HL-60/S4 treated with retinoic acid at 250 ng/mL for 4 days and 3 days (cell line): ENCODE measurements at regions not wholly inside any gene's neighbourhood (a gene's known extent, or its start where the extent isn't known, plus 50 kb on each side); places are given as distances from the start of the nearest gene placed in this dataset.
"Not testable (repeated sequence)": the region's sequence is repeated elsewhere in the genome, so short reads cannot be mapped to it uniquely, and the experiment has no call there.

Experiments used
- in situ Hi-C: fragments of 300-500 bp; cut with MboI; formaldehyde crosslinking; loops from 2 replicates; pipeline ENCODE4 v1.7.0; 2022; ENCODE audit warnings: low sequenced_read_pairs

DNA sequence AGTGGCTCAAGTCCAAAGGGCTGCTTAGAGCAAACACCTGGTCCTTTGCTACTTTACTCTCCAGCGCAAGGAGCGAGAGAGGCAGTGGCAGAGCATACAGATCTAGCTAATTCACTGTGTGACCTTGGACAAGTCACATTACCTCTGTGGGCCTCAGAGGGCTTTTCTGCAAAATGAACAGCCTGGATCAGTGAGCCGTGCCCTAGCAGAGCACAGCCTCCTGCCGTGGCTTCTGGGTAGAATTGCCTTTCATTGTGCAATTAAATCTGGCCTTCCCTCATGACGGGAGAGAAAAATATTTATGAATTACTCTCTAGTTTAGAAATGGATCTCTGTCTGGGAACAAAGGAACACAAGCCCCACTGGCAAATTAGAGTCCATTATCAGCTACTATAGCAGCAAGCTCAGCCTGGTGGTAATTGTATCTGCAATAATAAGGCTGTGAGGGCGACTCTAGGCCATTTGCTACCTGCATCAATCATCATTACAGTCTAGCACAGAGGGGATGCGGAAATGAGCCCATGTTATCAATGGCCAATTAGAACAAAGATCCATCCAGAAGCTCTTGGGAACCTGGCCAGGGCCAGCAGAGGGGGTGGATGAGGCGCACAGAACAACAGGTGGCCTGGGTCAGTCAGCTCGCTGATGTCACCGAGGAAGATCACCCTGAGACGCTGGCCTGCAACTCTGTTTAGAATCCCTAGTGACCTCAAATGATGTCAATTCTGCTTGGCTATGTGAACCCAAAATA lies 114.2 kb upstream of the LY86 start:
- in situ Hi-C loops, result no loop called here

DNA sequence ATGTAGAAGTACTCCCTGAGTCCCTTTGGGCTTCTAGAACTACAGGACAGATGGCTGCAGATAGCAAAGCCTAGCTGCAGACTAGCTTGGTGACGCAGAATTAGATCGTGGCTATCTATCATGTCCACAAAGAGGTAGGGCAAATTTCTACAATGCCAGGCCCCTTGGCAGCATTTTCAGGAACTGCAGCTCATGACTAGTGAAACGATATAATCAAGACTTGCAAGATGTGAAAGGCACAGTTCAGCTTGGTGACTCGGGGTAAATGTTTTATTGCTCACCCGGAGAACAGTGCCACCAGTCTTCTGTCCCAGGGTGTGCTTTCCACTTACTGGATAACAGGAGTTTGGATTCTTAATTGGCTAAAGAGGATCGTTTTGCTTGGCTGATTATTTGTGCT lies 108.7 kb upstream of the LY86 start:
- in situ Hi-C loops, result no loop called here

DNA sequence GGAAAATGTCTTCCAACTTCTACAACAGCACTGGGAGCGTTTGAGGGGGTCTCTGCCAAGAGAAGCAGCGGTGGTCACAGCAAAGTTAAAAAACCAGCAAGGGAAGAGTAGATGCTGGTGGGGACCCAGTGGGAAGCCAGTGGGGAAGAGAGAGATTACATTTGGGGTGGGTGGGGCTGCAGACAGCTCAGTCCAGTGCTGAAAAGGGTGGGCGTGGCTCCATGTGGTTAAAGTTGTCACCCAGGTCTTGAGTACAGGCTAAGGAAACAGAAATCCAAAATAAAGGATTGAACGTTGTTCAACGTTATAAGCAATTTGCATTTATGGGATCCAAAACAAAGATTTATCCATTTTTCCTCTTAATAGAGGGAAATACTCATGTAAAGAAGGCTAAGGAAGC lies 106.3 kb upstream of the LY86 start:
- in situ Hi-C loops, result no loop called here

DNA sequence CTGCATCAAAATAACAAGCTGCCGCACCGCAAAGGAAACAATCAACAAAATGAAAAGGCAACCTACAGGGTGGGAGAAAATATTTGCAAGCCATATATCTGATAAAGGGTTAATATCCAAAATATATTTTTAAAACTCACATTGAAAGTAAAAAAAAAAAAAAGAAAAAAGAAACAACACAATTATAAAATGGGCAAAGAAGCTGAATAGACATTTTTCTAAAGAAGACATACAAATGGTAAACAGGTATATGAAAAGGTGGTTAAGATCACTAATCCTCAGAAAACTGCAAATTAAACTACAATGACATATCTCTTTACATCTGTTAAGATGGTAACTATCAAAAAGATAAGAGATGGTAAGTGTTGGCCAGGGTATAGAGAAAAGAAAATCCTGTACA lies 105.4 kb upstream of the LY86 start:
- in situ Hi-C loops, result no loop called here

DNA sequence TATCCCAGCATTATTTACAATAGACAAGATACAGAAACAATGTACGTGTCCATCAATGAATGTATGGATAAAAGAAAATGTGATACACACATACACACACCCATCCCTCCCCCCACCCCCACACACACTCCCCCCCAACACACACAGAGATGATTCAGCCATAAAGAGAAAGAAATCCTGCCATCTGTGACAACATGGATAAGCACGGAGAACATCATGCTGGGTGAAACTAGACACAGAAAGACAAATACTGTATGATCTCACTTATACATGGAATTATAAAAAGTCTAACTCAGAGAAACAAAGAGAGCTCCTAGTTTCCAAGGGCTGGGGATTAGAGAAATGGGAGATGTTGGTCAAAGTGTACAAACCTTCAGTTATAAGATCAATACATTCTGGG lies 104.8 kb upstream of the LY86 start:
- in situ Hi-C loops, result no loop called here

DNA sequence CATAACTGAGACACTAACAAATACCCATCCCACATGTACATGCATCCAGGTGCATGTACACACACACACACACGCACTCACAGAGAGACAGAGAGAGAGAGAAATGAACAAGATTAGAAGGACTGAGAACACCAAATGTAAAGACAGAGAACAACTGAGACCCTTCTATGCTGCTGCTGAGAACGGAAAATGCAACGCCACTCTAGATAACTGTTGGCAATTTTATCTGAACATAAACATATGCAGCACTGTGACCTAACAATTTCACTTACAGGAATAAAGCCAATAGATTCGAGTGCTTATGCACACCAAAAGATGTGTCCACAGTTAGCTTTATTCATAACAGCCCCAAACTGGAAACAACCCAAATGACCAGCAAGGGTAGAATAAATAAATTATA lies 103.8 kb upstream of the LY86 start:
- in situ Hi-C loops, result no loop called here

DNA sequence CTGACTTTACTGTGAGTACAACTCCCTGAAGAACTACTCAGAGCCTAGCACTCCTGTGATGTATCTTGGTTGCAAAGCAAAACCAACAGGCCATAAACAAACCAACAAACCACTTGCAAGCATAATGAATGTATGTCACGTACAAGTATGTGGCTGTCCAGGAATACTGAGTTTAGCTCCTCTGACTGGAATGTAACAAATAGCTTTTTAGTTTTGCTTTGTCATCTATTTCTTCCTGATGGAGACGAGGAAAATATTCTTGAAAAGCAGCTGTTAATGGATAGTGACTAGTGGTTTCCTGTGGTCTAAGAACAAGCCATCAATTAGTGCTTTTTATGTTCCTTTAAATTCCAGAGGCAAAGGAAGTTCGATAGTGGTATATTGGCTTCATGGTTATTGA lies 101.9 kb upstream of the LY86 start:
- in situ Hi-C loops, result no loop called here

DNA sequence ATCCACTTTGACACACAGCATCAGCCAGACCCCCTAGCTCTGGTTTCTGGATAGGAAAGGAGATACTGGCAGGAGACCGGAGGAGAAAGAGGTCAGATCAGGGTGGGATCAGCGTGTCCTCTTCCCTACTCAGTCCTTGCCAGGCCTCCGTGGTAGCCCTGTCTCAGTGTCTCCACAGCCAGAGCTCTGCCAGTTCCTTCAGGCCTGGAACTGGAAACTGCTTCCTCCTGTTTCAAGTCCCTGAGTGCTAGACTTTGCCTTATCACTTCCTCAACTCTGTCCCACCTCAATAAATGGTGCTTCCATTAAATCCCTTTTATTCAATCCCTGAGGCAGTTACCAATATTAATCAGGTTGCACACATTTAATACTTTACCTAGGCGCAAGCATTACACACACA lies 96.8 kb upstream of the LY86 start:
- in situ Hi-C loops, result no loop called here

DNA sequence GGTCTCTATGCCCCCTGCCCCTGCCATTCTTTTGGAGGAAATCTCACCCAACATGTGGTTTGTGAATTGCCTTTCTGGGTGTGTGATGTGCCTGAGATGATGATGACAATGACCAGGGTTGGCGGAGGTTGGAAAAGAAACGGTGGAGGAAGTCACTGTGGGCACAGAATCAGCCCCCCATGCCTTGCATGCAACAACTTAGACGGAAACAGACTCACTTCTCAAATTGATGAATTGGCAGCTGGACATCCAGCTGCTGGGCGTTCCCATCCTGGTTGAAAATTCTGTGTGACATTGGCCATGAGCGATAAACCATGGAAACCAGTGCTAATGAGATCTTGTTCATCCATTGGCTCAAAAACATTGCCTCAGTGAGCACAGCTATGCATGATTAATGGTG lies 95.8 kb upstream of the LY86 start:
- in situ Hi-C loops, result no loop called here

DNA sequence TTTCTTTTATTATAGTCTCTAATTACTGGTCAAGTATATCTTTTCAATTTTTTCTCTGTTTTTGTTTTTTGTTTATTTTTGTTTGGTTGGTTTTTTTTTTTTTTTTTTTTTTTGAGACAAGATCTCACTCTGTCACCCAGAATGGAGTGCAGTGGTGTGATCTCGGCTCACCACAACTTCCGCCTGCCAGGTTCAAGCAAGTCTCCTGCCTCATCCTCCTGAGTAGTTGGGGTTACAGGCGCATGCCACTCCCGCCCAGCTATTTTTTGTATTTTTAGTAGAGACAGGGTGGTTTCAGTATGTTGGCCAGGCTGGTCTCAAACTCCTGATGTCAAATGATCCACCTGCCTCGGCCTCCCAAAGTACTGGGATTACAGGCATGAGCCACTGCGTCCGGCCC lies 94.4 kb upstream of the LY86 start:
- in situ Hi-C loops, result not testable (repeated sequence)

DNA sequence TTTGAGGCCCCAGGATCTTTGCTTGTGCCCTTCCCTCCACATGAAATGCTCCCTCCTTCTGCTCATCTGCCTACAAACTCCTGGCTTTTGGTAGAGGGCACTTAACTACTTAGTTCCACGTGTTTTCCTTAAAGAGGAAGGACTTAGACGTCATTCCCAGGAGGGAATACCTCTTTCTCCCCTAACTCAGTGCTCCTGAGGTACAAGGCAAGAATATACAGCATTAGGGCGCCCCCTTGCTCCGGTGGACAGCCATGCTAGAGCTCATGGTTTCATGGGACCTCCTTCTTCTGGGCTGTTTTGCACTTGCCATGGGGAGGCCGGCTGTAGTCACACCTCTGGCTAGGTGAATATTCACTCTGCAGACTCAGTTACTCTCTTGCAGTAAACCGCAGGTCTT lies 93.8 kb upstream of the LY86 start:
- in situ Hi-C loops, result no loop called here

DNA sequence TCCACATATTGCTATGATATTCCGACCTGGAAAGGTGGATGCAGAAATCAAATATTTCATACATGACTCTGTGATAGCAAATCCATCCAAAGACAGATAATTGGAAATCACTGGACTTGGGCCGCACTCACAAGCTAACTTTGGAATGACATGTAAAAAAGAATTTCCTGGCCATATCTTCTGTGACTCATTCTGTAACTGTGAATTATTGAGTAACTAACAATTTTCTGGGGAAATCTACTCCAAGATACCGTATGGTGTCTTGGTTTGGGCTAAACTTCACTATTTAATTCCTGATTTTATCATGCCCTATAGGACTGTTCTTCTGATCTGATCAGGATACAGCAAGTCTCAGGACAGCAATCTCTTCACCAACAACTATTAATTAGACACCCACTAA lies 92.7 kb upstream of the LY86 start:
- in situ Hi-C loops, result no loop called here

DNA sequence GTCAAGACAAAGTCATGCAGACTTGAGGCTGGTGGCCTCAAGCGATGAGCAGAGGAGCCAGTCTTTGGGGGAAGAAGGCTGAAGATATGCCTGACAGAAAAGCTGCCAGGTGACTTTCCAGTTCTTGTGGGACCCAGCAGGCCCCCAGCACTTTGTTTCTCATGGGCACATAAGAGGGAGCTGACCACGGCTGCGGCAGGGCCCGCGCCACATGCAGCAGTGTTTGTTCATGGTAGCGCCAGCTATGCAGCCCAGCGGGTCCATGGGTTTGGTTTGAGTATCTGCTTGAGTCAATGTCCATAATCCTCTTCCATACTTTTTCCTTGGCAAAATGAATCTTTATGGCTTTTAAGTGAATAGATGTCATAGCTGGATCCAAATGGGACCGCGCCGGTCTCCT lies 91.0 kb upstream of the LY86 start:
- in situ Hi-C loops, result no loop called here

DNA sequence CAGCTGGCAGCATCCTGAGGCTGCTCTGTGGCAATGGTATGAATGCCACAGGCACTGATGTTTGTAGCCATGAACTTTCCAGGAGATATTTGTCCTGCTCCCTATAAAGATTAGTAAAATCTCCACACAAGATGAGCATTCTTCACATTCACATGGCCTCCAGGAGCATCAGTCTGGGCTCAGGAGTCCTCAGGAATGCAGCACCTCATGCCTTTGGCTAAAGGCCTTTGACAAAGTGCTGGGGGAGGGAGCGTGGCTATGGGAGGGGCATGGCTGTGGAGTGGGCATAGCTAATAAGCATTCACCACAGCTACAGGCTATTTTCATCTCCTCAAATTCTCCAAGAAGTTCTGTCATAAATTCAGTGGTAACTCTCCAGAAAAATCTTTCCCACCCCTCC lies 90.5 kb upstream of the LY86 start:
- in situ Hi-C loops, result no loop called here

DNA sequence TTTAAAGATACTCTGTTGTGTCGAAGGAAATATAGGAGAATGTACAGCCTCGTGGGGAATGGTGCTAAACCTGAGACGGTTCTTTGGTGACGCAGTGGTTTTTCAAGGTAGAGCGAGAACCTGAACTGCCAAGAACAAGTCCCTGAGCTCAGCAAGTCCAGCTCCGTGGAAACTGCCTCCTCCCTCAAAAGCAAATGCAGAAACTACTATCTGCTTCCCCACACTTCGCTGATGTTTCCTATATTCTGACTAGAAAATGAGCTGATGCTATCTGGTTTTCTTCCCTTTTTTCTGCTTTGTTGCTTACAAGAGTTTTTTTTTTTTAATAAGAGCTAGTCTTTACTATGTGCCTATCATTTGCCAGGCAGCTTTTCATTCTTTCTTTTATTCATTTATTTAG lies 85.3 kb upstream of the LY86 start:
- in situ Hi-C loops, result no loop called here

DNA sequence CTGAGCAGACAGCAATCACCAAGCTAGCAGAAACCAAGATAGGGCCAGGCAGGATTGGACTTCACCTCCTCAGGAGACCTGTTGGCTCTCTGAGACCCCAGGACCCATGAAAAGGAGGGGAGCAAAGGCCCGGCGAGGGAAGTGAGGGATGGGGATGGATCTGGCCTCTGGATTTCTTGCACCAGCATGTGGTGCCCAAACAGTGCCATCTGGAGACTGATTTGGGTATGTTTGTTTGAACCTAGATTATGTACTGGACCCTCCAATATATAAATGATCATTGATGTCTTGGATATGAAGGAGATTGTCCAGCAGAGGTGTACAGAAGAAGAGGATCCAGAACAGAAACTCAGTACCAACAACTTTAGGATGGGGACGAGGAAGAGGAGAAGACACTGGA lies 83.4 kb upstream of the LY86 start:
- in situ Hi-C loops, result no loop called here

DNA sequence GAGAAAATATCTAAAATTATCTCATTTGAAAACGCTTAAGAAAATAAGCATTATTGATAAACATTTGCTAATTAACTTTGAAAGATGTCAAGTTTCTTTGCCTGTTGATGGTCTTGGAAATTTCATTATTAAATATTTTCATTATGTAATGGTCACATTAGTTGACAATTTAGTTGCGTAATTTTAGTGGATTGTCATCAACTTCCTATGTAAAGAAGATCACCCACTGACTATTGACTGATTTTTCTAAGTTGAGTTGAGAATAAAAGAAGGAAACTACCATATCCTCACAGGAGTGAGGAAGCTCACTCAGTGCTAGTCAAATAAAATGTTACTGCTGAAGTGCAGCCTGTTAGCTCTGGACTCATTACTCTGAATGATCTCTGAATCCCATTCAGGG lies 79.9 kb upstream of the LY86 start:
- in situ Hi-C loops, result no loop called here

DNA sequence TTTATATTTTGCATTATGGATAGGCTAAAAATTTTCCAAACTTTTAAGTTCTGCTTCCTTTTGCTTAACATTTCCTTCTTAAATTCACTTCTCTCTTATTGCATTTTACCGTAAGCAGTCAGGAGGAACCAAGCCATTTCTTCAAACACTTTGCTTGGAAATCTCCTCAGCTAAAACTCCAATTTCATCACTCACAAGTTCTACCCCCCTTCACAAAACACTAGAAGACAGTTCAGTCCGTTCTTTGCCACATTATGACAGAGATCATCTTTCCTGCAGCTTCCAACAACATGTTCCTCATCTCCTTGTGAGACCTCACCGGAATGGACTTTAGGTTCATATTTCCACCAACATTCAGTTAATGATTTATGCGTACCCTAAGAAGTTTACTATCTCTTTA lies 79.2 kb upstream of the LY86 start:
- in situ Hi-C loops, result no loop called here

DNA sequence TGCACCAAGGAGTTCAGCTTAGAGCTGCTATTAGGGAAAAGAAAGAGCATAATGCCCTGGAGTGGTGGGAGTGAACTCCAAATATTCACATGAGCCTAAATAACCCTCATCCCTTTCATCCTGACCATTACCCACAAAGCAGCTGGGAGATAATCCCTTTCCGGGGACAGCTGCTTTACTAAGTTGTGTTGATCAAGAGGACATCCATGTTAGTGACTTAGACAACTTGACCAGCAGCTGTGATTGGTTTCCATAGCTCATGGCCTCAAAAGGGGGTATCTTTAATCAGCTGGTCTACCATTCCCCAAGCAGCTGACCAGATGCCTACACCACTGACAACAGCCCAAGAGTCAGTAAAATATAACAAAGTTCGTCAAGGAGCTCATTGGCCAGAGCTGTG lies 75.8 kb upstream of the LY86 start:
- in situ Hi-C loops, result no loop called here

DNA sequence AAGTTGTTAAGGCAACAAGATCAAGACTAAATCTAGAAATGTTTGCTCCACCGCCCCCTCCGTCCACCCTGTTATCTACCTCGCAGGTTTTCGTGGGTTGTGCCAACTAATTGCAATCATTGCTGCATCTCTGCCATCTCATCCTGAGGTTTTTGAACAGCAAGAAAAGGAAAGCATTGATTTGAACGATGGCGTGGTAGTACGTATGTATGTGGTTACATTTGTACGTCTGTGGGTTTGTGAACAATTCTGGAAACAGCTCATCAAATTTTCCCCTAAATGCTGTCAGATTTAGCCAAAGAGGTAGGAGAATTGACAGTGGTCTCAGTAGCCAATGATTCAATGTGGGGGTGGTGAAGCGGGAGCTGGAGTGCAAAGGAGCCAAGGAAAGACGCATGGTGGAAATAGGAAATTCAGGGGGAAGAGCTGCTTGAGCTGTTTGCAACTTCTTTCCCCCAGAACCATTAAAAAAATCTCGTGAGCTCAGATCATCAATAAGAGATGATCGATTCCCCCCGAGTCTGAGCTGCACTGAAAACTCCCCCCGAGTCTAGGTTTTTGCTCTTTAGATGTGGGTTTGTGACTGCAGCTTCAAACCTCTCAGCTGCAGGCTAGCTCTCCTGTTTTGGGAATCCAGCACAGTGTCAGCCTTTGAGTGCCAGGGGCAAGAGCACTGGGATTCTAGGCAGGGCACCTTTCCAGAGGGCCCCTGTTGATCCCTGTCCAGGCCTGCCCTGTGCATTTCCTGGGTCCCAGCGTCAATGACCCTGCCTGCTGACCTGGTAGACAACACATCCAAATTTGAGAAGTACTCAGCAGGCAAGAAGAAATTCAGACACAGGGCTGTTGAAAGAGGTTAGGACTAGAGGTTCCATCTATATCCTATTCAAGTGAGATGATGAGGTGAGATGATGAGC lies 72.6 kb upstream of the LY86 start:
- in situ Hi-C loops, result no loop called here

DNA sequence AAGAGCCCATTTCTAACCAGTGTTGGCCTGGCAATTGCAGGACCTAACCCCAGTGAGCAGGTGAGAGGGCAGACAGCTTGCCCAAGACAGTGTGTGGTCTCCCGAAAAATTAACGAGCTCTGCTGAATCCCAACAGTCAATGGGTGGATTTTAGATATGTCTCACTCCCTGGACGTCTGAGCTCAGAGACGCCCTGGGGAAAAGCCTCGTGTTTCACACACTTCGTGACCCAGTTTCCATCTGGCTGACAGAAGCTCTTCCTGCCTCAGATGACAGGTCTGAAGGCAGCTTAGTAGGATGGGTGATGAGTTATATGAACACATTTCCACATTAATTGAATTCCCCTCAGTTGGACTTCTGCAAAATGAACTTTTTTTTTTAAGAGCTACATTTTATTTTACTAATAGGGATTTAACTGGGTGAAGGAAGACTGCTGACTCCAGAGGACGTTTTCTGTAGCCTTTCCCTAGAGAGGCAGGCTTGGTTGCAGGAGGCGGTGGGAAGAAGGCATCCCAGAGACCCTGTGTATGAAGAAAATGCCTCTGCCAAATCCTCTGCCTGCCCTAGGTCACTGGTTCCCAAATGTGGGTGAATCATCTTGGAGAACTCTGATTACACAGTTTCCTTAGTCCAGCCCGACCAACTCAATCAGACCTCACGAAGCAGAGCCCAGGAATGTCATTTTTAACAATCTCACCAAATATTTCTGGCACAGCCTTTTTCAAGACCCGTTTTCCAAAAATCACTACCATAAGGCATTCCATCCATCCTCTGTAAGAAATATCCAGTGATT lies 71.7 kb upstream of the LY86 start:
- in situ Hi-C loops, result no loop called here
